GM23248 (cell line): ENCODE measurements at regions not wholly inside any gene's neighbourhood (a gene's known extent, or its start where the extent isn't known, plus 50 kb on each side); places are given as distances from the start of the nearest gene placed in this dataset.

ENCODE experiments used
- EZH2 ChIP-seq: fragments of 200-600 bp; sonication (generic); IDR thresholded peaks from 2 replicates; pipeline ENCODE4 v1.6.1; 2018; ENCODE audit warnings: antibody characterized with exemption, mild to moderate bottlenecking; ENCODE audit not compliant: insufficient read depth, poor library complexity, severe bottlenecking
- EZH2phosphoT487 ChIP-seq: fragments of 200-600 bp; sonication (generic); IDR thresholded peaks from 2 replicates; pipeline ENCODE4 v1.6.1; 2018; ENCODE audit warnings: antibody characterized with exemption, moderate library complexity, mild to moderate bottlenecking, low read depth; ENCODE audit not compliant: insufficient read depth

DNA sequence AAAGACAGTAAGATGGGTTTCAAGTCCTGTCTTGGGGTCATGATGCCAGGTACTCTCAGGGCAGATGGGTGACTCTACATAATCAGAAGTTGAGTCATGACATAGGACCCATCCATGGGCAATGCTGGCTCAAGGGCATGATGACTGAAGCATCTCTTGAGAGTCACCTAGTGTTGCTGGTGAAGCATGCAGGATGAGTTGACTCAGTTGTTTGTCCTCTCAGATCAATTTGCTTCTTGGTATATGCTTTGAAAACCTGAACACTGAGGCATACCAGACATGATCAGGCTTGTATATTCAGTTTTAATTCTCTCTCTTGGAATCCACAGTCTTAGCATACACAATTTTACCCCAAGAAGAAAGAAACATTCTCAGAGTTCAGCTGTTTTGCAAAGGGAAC, 658.9 kb upstream of the NXPH2 start:
- TF ChIP-seq EZH2phosphoT487 (no peak), EZH2 (no peak)
